ENCODE measurements at regions not wholly inside any gene's neighbourhood (a gene's known extent, or its start where the extent isn't known, plus 50 kb on each side); places are given as distances from the start of the nearest gene placed in this dataset.

GRCh38 chr11:133718831-133719230 lies 126.5 kb downstream of the SPATA19 start:
- Histone ChIP-seq H3K4ac (ENCODE audit: low read depth, low read length) (no peak overlapping the region), H3K14ac (ENCODE audit: insufficient read depth, low read length) (no peak overlapping the region), H3K56ac (ENCODE audit: insufficient read length, low read depth, low read length) (no peak overlapping the region), H3K9ac (ENCODE audit: extremely low read depth, insufficient read length, low read length) (no peak overlapping the region), H3K79me1 (ENCODE audit: insufficient read depth, low read depth, low read length, poor library complexity, severe bottlenecking) (no peaks in the 10 kb centered on the region), H2BK120ac (ENCODE audit: low read depth, low read length, poor library complexity, severe bottlenecking) (no peak overlapping the region), H4K91ac (ENCODE audit: insufficient read length, low read depth, low read length) (no peak overlapping the region), H3K27ac (ENCODE audit: insufficient read length, low read depth, low read length) (no peak overlapping the region), H3K18ac (ENCODE audit: insufficient read length, low read depth, low read length) (no peak overlapping the region), H2AFZ (ENCODE audit: low read length) (no peak overlapping the region), H3K27me3 (ENCODE audit: insufficient read depth, low read length) (no peaks in the 10 kb centered on the region), H2BK20ac (ENCODE audit: low read depth, low read length, poor library complexity, severe bottlenecking) (no peak overlapping the region), H2BK12ac (ENCODE audit: insufficient read length, low read depth, low read length) (no peak overlapping the region), H4K5ac (ENCODE audit: insufficient read length, low read depth, low read length) (no peak overlapping the region), H3K23ac (ENCODE audit: insufficient read length, low read depth, low read length) (no peak overlapping the region), H4K20me1 (ENCODE audit: control insufficient read depth, insufficient read depth, insufficient read length) (no peaks in the 10 kb centered on the region), H3K9me3 (ENCODE audit: control insufficient read depth, low read depth, low read length) (no peaks in the 10 kb centered on the region), H4K8ac (replicated peaks; ENCODE audit: insufficient read length, low read depth, low read length) (no peak overlapping the region), H3K79me2 (ENCODE audit: insufficient read depth, low read length) (no peaks in the 10 kb centered on the region), H2BK5ac (ENCODE audit: insufficient read length, low read length) (no peak overlapping the region), H3K4me2 (ENCODE audit: insufficient read depth, insufficient read length, low read length) (no peak overlapping the region), H2BK15ac (ENCODE audit: low read depth, low read length) (no peak overlapping the region), H3T11ph (ENCODE audit: low read length) (no peak overlapping the region), H3K23me2 (ENCODE audit: insufficient read length, low read depth, low read length, poor library complexity, severe bottlenecking) (no peaks in the 10 kb centered on the region), H2AK5ac (ENCODE audit: insufficient read length, low read length) (no peak overlapping the region), H3K4me1 (ENCODE audit: insufficient read depth, low read length) (peaks cover 6% of the 10 kb centered on the region; the same call in 1 of the 2 replicates)
- Mint-ChIP-seq H3K27me3 (ENCODE audit: low read depth) (peaks cover 35% of the 10 kb centered on the region), H3K27ac (no peak overlapping the region), H3K9me3 (no peaks in the 10 kb centered on the region), H3K36me3 (ENCODE audit: insufficient read depth in 1 of 3, low read depth in 3 of 3) (no peaks in the 10 kb centered on the region), H3K4me3 (no peak overlapping the region), H3K4me1 (peaks cover 22% of the 10 kb centered on the region in 2 experiments)
- no CpG with 5 or more reads among the region's 5 CpGs for WGBS (ENCODE audit: extremely low coverage, insufficient read length, low lambda C conversion rate)
- no peak for TF ChIP-seq CTCF (conservative IDR thresholded peaks at IDR 0.05)
- DNase-seq: no peak

Measured in H9 (cell line).